Stimulated activated CD4-positive, alpha-beta T cell treated with anti-CD3 and anti-CD28 coated beads, Interleukin-15, amount 100 ng/mL, for 48 hours (primary cell): ENCODE measurements at regions not wholly inside any gene's neighbourhood (a gene's known extent, or its start where the extent isn't known, plus 50 kb on each side); places are given as distances from the start of the nearest gene placed in this dataset.

Experiments
- DNase-seq, 2 donors: peaks; one replicate each; pipeline ENCODE4 v3.0.0-alpha.2; 2020; ENCODE audit warnings: low read depth in 2 of 2

DNA sequence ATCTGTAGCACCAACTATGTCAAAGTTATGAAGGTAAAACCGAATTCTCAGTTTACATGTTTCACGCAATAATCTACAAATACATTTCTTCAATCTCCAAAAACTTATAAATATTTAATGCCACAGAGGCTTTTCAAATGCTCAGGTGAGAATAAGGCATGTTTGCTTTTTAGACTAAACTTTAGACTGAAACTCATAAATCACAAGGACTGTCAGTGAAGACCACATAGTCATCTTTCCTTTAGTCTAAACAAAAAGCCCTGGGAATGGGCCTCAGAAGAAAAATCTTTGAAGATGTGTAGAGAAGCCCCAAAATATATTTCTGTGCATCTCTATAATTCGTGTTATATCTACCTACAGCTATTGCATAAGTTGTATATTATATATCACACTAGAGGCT lies 54.5 kb upstream of the DCTD start:
- no peak for DNase-seq

DNA sequence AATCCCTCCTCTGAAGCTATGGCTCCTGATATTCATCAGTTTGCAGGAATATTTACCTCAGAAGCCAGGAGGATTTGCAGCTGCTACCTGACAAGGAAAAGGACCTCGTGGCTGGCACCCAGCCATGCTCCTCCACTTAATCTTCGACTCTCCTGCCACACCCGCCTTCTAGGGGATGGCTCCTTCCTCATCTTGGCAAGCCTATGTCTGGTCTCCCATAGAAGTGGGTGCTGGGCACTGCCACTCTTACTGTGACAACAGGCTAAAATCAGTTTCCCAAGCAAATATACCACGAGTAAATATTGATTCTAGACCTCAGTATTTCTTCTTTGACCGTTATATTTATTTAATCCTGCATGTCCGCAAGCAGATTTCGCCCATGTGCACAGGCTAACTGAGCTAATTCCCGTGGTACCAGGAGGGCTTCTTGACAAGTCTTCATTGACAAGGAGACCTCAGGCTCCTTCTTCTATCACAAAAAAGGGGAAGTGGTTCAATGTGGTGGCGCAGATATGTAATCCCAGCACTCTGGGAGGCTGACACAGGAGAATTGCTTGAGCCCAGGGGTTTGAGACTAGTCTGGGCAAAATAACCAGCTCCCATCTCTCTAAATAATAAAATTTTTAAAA lies 52.6 kb upstream of the DCTD start:
- no peak for DNase-seq

DNA sequence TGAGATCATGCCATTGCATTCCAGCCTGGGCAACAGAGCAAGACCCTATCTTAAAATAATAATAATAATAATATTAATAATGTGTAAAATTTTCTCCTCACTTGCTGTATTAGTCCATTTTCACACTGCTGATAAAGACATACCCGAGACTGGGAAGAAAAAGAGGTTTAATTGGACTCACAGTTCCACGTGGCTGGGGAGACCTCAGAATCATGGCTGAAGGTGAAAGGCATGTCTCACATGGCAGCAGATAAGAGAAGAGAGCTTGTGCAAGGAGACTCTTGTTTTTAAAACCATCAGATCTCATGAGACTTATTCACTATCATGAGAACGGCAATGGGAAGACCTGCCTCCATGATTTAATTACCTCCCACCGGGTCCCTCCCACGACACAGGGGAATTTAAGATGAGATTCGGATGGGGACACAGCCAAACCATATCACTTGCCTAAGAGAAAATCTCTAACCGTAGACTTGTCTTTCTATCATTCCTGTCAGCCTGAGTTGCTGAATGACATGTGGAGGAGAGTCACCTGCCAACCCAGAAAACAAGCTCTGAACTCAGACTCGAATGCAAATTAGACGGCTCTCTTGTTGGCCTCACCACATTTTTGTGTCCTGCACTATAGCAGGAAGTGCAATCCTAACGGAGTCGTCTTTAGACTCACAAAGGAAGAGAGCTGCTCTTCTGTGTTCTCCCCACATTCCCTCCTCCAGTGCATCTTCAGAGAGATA lies 51.9 kb upstream of the DCTD start:
- no peak for DNase-seq

DNA sequence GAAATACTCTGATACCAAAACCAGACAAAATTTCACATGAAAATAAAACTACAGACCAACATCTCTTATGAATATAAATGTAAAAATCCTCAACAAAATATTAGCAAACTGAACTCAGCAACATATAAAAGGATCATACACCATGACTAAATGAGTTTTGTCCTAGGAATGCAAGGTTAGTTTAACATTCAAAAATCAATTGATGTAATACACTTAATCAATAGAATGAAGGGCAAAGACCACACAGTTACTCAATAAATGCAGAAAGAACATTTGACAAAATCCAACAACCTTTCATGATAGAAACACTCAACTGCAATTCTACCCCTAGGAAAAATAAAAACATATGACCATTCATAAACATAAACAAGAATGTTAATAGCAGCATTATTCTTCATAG lies 50.2 kb upstream of the DCTD start:
- DNase-seq = no peak
